Neural progenitor cell (in vitro differentiated cells): ENCODE measurements at regions not wholly inside any gene's neighbourhood (a gene's known extent, or its start where the extent isn't known, plus 50 kb on each side); places are given as distances from the start of the nearest gene placed in this dataset.

ENCODE experiments used
- EZH2 ChIP-seq: fragments of 200-600 bp; sonication (generic); IDR thresholded peaks from 2 replicates; pipeline ENCODE4 v1.6.1; 2017; ENCODE audit warnings: antibody characterized with exemption, mild to moderate bottlenecking, moderate library complexity
- EZH2phosphoT487 ChIP-seq: fragments of 200-600 bp; sonication (generic); IDR thresholded peaks from 2 replicates; pipeline ENCODE4 v1.6.1; 2017; ENCODE audit warnings: antibody characterized with exemption
- TF ChIP-seq, protein P1 (sequence below): fragments of 200-600 bp; sonication (generic); IDR thresholded peaks from 2 replicates; pipeline ENCODE4 v1.5.1; 2017; ENCODE audit warnings: antibody characterized with exemption, mild to moderate bottlenecking

DNA sequence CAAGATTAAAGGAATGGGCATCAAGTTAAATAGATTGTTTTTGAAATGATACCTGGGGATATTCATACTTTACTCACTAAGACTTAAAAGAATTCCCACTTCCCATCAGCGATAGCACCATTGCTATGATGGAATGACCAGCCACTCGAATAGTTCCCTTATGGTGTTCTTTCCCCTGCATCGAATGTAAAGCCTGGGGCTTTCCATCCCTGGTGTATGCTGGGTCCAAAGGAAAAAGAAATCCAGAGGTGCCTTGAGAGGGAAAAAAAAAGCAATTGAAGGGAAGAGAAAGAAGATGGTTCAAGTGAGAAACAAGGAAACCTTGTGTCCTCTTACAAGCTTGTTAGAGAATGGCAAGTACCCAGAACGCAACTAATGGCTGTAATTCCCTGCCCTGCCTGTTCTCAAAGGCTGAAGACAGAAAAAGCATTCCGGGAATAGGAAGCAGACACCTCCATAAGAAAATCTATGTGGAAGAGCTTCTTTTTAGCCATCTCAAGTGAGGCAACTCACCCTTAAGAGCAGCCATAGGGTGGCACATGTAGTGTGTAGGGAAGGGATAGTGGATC lies 351.1 kb upstream of the DAB2 start:
- TF ChIP-seq, protein P1, sequence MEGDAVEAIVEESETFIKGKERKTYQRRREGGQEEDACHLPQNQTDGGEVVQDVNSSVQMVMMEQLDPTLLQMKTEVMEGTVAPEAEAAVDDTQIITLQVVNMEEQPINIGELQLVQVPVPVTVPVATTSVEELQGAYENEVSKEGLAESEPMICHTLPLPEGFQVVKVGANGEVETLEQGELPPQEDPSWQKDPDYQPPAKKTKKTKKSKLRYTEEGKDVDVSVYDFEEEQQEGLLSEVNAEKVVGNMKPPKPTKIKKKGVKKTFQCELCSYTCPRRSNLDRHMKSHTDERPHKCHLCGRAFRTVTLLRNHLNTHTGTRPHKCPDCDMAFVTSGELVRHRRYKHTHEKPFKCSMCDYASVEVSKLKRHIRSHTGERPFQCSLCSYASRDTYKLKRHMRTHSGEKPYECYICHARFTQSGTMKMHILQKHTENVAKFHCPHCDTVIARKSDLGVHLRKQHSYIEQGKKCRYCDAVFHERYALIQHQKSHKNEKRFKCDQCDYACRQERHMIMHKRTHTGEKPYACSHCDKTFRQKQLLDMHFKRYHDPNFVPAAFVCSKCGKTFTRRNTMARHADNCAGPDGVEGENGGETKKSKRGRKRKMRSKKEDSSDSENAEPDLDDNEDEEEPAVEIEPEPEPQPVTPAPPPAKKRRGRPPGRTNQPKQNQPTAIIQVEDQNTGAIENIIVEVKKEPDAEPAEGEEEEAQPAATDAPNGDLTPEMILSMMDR: no peak
- TF ChIP-seq EZH2 (no peak), EZH2phosphoT487 (no peak)
